GM04503 (cell line): ENCODE measurements at regions not wholly inside any gene's neighbourhood (a gene's known extent, or its start where the extent isn't known, plus 50 kb on each side); places are given as distances from the start of the nearest gene placed in this dataset.
A peak's percentile ranks its signal among the peaks of the same experiment; 100 is the strongest.

Experiments
- DNase-seq: peaks from one replicate; pipeline ENCODE4 v3.0.0-alpha.2; 2012; ENCODE audit warnings: low read depth

GRCh38 chr5:58255386-58255785 is 204.5 kb downstream of the PLK2 start:
- DNase-seq: no peak

- peak; percentile 54 for DNase-seq
Measured at GRCh38 chr5:58248221-58248620, 211.7 kb downstream of the PLK2 start.

- DNase-seq: no peak
Measured at GRCh38 chr5:58246461-58246944, 213.4 kb downstream of the PLK2 start.

- DNase-seq: no peak
Measured at GRCh38 chr5:58245476-58245840, 214.4 kb downstream of the PLK2 start.

GRCh38 chr5:58244819-58245475 is 214.9 kb downstream of the PLK2 start:
- no peak for DNase-seq

GRCh38 chr5:58241389-58241788 is 218.5 kb downstream of the PLK2 start:
- DNase-seq: no peak

GRCh38 chr5:58240322-58240721 is 219.6 kb downstream of the PLK2 start:
- DNase-seq: no peak

- no peak for DNase-seq
Measured at GRCh38 chr5:58239731-58240130, 220.2 kb downstream of the PLK2 start.

- no peak for DNase-seq
Measured at GRCh38 chr5:58239045-58239444, 220.8 kb downstream of the PLK2 start.

GRCh38 chr5:58236498-58236897 is 223.4 kb downstream of the PLK2 start:
- DNase-seq: no peak

GRCh38 chr5:58235299-58235698 is 224.6 kb downstream of the PLK2 start:
- DNase-seq: peak; percentile 68

- DNase-seq: no peak
Measured at GRCh38 chr5:58232130-58232529, 227.8 kb downstream of the PLK2 start.

- no peak for DNase-seq
Measured at GRCh38 chr5:58231041-58231440, 228.8 kb downstream of the PLK2 start.

- no peak for DNase-seq
Measured at GRCh38 chr5:58228896-58229295, 231.0 kb downstream of the PLK2 start.

GRCh38 chr5:58227858-58228257 is 232.0 kb downstream of the PLK2 start:
- DNase-seq: no peak

- no peak for DNase-seq
Measured at GRCh38 chr5:58224661-58225060, 235.2 kb downstream of the PLK2 start.

GRCh38 chr5:58224221-58224620 is 235.7 kb downstream of the PLK2 start:
- no peak for DNase-seq

GRCh38 chr5:58215364-58215763 is 244.5 kb downstream of the PLK2 start:
- DNase-seq: no peak

GRCh38 chr5:58211441-58211840 is 248.4 kb downstream of the PLK2 start:
- no peak for DNase-seq

- no peak for DNase-seq
Measured at GRCh38 chr5:58208674-58209073, 251.2 kb downstream of the PLK2 start.

- DNase-seq: no peak
Measured at GRCh38 chr5:58207076-58207475, 252.8 kb downstream of the PLK2 start.

- DNase-seq: no peak
Measured at GRCh38 chr5:58204966-58205365, 254.9 kb downstream of the PLK2 start.

- DNase-seq: no peak
Measured at GRCh38 chr5:58202941-58203444, 256.9 kb downstream of the PLK2 start.

- DNase-seq: no peak
Measured at GRCh38 chr5:58201922-58202648, 257.8 kb downstream of the PLK2 start.
